OCI-LY3 (cell line): ENCODE measurements at regions not wholly inside any gene's neighbourhood (a gene's known extent, or its start where the extent isn't known, plus 50 kb on each side); places are given as distances from the start of the nearest gene placed in this dataset.

Experiments used
- CTCF ChIP-seq: fragments of 200-600, 300-600 bp; sonication (generic); IDR thresholded peaks from 2 replicates; pipeline ENCODE4 v1.5.1; 2014; ENCODE audit warnings: antibody characterized with exemption, low read length, low read depth
- EZH2phosphoT487 ChIP-seq: fragments of 200-600 bp; shearing (Covaris generic); IDR thresholded peaks from 2 replicates; pipeline ENCODE4 v1.6.1; 2018; ENCODE audit warnings: antibody characterized with exemption, mixed run types, low read depth

DNA sequence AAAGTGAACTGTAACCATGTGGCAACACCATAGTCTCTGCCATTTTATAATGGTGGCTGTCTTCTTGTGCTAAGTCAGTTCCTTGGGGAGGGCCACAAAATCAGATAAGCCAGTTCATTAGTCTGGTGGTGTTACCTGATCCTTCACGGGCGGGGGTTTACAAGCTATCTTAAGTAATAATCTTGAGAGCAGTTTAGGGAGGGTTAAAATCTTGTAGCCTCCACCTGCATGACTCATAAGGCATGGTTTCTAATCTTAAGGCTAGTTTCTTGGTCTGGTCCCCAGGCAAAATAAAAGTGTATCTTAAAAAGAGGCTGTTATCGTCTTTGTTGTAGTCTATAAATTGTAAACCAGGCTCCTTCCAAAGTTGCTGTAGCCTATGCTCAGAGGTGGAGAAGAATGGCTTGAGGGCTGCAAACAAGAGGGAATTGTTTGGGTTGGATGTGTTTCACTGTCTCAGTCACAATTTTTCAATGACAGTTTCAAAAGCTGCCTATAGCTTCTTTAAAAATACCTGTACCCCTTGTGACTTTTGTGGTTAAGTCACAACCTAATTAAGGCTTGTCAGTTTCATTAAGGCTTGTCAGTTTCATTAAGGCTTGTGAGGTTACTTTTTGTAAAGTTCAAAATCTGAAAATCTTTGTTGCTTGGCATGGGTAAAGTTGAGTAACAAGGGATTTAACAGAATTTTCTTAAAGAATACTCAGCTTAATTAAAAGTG, 135.7 kb downstream of the RPS4Y2 start:
- TF ChIP-seq EZH2phosphoT487 (no peak), CTCF (no peak)
